ENCODE measurements at regions not wholly inside any gene's neighbourhood (a gene's known extent, or its start where the extent isn't known, plus 50 kb on each side); places are given as distances from the start of the nearest gene placed in this dataset.

DNA sequence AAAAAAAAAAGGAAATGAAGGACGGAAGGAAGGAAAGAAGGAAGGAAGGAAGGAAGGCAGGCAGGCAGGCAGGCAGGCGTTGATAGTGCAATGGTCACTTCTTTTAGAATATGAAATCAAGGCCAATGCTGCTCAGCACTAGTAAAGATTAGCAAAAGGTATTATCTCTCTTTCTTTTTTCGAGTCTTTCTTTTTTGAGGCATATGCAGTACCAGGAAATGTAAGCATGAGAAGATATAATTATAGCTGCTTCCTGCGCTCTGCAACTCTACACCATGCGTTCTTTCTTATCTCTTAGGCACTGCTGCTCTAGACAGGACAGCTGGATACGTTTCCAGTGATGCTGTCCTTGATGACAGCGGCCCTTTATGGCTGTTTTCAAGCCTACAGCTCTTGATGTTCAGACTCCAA, 1512.5 kb upstream of the B3GALT2 start:
- H3K27ac ChIP-seq, result no peak overlapping the region
- H3K9me3 ChIP-seq, result no peaks in the 10 kb centered on the region
- H3K4me3 ChIP-seq (replicated peaks in 1 of 3), result no peak overlapping the region
- H3K4me1 ChIP-seq, result no peaks in the 10 kb centered on the region
- TF ChIP-seq, protein P1, sequence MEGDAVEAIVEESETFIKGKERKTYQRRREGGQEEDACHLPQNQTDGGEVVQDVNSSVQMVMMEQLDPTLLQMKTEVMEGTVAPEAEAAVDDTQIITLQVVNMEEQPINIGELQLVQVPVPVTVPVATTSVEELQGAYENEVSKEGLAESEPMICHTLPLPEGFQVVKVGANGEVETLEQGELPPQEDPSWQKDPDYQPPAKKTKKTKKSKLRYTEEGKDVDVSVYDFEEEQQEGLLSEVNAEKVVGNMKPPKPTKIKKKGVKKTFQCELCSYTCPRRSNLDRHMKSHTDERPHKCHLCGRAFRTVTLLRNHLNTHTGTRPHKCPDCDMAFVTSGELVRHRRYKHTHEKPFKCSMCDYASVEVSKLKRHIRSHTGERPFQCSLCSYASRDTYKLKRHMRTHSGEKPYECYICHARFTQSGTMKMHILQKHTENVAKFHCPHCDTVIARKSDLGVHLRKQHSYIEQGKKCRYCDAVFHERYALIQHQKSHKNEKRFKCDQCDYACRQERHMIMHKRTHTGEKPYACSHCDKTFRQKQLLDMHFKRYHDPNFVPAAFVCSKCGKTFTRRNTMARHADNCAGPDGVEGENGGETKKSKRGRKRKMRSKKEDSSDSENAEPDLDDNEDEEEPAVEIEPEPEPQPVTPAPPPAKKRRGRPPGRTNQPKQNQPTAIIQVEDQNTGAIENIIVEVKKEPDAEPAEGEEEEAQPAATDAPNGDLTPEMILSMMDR (IDR thresholded peaks at IDR 0.05), result no peak
- TF ChIP-seq POLR2A (IDR thresholded peaks at IDR 0.05), result no peak
- intact Hi-C loops (cut with DNase I), result no loop called here
- no peaks in the 10 kb centered on the region for H3K36me3 ChIP-seq
- no peak for DNase-seq
- no peaks in the 10 kb centered on the region for H3K27me3 ChIP-seq
- WGBS, 2 donors, result 71 to 74% methylated on average over 7 of the region's 7 CpGs

DNA sequence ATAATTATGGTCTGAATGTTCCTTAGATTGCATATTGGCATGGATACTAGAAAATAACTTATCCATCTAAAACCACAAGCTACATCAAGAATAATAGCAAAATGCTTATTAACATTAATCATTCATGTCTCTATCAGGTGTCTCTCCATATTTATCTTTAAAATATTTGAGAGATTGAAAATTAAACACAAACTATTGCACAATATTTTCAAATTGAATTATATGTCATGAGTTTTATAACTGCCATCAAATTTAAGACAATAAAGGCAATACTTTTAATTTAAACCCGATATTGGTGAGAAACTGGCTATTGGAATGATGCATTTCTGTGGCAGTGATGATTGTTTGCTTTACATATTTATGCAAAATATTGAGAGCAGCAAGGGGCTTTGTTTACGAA, 1506.8 kb upstream of the B3GALT2 start:
- DNase-seq, result no peak
- no peak for TF ChIP-seq POLR2A (IDR thresholded peaks at IDR 0.05)
- TF ChIP-seq, protein P1 (IDR thresholded peaks at IDR 0.05), result no peak
- Histone ChIP-seq H3K4me3 (replicated peaks in 1 of 3) (no peak overlapping the region), H3K36me3 (no peaks in the 10 kb centered on the region), H3K4me1 (no peaks in the 10 kb centered on the region), H3K27ac (no peak overlapping the region), H3K9me3 (no peaks in the 10 kb centered on the region), H3K27me3 (no peaks in the 10 kb centered on the region)
- WGBS, 2 donors, result 87 to 89% methylated on average over 2 of the region's 2 CpGs
- intact Hi-C loops (cut with DNase I), result no loop called here

DNA sequence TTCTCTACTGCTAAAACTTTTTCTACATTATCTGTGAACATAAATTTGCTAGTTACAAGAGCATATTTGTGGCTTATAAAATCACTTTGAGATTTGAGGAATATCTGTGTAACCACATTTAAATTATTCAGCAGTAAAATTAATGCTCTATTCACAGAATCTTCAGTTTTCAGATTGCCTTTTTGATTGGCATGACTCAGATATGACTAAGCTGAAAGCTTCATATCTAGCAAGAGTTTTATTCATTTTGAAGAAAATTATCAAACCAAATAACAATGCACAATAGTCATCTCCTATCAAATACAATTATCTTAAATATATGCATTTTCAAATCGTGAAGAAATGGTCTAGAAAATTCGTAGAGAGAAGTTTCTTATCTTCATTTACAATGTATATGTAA, 1498.2 kb upstream of the B3GALT2 start:
- no peaks in the 10 kb centered on the region for H3K27me3 ChIP-seq
- DNase-seq, result no peak
- no peak overlapping the region for H3K27ac ChIP-seq
- no peaks in the 10 kb centered on the region for H3K4me1 ChIP-seq
- H3K4me3 ChIP-seq (replicated peaks in 1 of 3), result no peak overlapping the region
- WGBS, 2 donors, result 69 to 77% methylated on average over 2 of the region's 2 CpGs
- TF ChIP-seq, protein P1 (IDR thresholded peaks at IDR 0.05), result no peak
- TF ChIP-seq POLR2A (IDR thresholded peaks at IDR 0.05), result no peak
- intact Hi-C loops (cut with DNase I), result no loop called here
- no peaks in the 10 kb centered on the region for H3K36me3 ChIP-seq
- no peaks in the 10 kb centered on the region for H3K9me3 ChIP-seq

DNA sequence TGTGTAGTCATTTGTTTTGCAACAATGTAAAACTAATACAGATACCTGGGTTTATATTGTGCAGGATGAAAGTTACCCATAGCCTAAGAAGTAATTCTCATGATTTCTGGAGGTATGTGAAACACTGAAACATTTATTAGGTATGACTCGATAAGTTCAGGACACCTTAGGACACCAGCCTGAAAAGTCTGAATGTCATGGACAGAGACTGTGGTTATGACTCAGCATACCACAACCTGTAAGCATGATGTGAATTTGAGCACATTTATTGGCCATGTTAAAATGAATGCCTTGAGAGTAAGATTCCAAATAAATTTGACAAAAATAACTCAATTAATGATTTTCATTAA, 1471.7 kb upstream of the B3GALT2 start:
- Histone ChIP-seq H3K27ac (no peak overlapping the region), H3K9me3 (no peaks in the 10 kb centered on the region), H3K27me3 (no peaks in the 10 kb centered on the region), H3K36me3 (no peaks in the 10 kb centered on the region), H3K4me1 (no peaks in the 10 kb centered on the region), H3K4me3 (replicated peaks in 1 of 3) (no peak overlapping the region)
- intact Hi-C loops (cut with DNase I), result no loop called here
- 96 to 100% methylated on average over 1 of the region's 1 CpG for WGBS, 2 donors
- TF ChIP-seq, protein P1 (IDR thresholded peaks at IDR 0.05), result no peak
- TF ChIP-seq POLR2A (IDR thresholded peaks at IDR 0.05), result no peak
- no peak for DNase-seq

DNA sequence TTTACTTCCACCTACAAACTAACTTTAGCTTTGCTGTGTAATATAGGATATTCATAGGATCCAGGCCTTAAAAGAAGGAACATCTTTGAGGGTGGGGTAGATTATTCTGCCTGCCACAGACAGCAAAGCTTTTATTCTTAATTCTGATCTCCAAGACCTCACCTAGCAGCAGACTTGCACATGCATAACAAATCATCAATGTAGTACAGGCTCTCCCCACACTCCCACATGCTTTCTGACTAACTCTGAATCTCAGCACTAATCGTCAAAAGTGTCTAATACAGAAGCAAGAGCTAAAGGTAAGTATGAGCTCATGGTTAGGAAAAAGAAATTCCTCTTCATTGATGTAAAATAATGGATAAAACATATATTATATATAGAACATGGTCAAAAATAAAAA, 1468.5 kb upstream of the B3GALT2 start:
- no peaks in the 10 kb centered on the region for H3K9me3 ChIP-seq
- no peaks in the 10 kb centered on the region for H3K27me3 ChIP-seq
- WGBS, 2 donors, result 74 to 83% methylated on average over 1 of the region's 1 CpG
- H3K27ac ChIP-seq, result no peak overlapping the region
- H3K36me3 ChIP-seq, result no peaks in the 10 kb centered on the region
- H3K4me1 ChIP-seq, result no peaks in the 10 kb centered on the region
- TF ChIP-seq, protein P1 (IDR thresholded peaks at IDR 0.05), result no peak
- no peak for TF ChIP-seq POLR2A (IDR thresholded peaks at IDR 0.05)
- H3K4me3 ChIP-seq (replicated peaks in 1 of 3), result no peak overlapping the region
- no peak for DNase-seq
- intact Hi-C loops (cut with DNase I), result no loop called here

Measured in thyroid gland (tissue), 4 donors.